ENCODE measurements at regions not wholly inside any gene's neighbourhood (a gene's known extent, or its start where the extent isn't known, plus 50 kb on each side); places are given as distances from the start of the nearest gene placed in this dataset.

DNA sequence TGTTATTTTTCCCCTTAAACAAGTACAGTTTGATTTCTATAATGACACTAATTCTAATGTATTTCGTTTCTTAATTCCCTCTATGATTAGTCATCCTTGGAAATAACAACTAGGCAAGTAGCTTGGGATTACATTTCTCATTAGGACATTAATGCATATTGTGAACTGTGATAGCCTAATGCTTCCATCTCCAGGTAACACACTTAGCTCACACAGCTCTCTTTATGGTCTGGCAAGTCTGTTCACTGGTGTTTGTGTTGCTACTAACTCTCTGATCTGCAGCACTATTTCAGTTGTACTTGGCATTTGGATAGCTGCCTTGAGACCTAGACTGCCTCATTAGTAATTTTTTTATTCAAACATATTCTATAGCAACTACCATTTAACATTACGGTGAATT lies 853.2 kb downstream of the SORCS3 start (continued):
- TF ChIP-seq, protein P1, sequence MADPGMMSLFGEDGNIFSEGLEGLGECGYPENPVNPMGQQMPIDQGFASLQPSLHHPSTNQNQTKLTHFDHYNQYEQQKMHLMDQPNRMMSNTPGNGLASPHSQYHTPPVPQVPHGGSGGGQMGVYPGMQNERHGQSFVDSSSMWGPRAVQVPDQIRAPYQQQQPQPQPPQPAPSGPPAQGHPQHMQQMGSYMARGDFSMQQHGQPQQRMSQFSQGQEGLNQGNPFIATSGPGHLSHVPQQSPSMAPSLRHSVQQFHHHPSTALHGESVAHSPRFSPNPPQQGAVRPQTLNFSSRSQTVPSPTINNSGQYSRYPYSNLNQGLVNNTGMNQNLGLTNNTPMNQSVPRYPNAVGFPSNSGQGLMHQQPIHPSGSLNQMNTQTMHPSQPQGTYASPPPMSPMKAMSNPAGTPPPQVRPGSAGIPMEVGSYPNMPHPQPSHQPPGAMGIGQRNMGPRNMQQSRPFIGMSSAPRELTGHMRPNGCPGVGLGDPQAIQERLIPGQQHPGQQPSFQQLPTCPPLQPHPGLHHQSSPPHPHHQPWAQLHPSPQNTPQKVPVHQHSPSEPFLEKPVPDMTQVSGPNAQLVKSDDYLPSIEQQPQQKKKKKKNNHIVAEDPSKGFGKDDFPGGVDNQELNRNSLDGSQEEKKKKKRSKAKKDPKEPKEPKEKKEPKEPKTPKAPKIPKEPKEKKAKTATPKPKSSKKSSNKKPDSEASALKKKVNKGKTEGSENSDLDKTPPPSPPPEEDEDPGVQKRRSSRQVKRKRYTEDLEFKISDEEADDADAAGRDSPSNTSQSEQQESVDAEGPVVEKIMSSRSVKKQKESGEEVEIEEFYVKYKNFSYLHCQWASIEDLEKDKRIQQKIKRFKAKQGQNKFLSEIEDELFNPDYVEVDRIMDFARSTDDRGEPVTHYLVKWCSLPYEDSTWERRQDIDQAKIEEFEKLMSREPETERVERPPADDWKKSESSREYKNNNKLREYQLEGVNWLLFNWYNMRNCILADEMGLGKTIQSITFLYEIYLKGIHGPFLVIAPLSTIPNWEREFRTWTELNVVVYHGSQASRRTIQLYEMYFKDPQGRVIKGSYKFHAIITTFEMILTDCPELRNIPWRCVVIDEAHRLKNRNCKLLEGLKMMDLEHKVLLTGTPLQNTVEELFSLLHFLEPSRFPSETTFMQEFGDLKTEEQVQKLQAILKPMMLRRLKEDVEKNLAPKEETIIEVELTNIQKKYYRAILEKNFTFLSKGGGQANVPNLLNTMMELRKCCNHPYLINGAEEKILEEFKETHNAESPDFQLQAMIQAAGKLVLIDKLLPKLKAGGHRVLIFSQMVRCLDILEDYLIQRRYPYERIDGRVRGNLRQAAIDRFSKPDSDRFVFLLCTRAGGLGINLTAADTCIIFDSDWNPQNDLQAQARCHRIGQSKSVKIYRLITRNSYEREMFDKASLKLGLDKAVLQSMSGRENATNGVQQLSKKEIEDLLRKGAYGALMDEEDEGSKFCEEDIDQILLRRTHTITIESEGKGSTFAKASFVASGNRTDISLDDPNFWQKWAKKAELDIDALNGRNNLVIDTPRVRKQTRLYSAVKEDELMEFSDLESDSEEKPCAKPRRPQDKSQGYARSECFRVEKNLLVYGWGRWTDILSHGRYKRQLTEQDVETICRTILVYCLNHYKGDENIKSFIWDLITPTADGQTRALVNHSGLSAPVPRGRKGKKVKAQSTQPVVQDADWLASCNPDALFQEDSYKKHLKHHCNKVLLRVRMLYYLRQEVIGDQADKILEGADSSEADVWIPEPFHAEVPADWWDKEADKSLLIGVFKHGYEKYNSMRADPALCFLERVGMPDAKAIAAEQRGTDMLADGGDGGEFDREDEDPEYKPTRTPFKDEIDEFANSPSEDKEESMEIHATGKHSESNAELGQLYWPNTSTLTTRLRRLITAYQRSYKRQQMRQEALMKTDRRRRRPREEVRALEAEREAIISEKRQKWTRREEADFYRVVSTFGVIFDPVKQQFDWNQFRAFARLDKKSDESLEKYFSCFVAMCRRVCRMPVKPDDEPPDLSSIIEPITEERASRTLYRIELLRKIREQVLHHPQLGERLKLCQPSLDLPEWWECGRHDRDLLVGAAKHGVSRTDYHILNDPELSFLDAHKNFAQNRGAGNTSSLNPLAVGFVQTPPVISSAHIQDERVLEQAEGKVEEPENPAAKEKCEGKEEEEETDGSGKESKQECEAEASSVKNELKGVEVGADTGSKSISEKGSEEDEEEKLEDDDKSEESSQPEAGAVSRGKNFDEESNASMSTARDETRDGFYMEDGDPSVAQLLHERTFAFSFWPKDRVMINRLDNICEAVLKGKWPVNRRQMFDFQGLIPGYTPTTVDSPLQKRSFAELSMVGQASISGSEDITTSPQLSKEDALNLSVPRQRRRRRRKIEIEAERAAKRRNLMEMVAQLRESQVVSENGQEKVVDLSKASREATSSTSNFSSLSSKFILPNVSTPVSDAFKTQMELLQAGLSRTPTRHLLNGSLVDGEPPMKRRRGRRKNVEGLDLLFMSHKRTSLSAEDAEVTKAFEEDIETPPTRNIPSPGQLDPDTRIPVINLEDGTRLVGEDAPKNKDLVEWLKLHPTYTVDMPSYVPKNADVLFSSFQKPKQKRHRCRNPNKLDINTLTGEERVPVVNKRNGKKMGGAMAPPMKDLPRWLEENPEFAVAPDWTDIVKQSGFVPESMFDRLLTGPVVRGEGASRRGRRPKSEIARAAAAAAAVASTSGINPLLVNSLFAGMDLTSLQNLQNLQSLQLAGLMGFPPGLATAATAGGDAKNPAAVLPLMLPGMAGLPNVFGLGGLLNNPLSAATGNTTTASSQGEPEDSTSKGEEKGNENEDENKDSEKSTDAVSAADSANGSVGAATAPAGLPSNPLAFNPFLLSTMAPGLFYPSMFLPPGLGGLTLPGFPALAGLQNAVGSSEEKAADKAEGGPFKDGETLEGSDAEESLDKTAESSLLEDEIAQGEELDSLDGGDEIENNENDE (IDR thresholded peaks at IDR 0.05; ENCODE audit: insufficient replicate concordance, low read length) = no peak
- no peak for TF ChIP-seq RBBP5 (IDR thresholded peaks at IDR 0.05; ENCODE audit: borderline replicate concordance, low read depth, low read length)
- no peak for TF ChIP-seq SP2 (IDR thresholded peaks at IDR 0.05; ENCODE audit: low read length)
- no peak for TF ChIP-seq KDM1A (IDR thresholded peaks at IDR 0.05; ENCODE audit: borderline replicate concordance, low read length)
- no peak for TF ChIP-seq CREB1 (IDR thresholded peaks at IDR 0.05)
- no peak for TF ChIP-seq TAF1 (IDR thresholded peaks at IDR 0.05; ENCODE audit: low read depth, low read length)
- no peak for TF ChIP-seq MAX (IDR thresholded peaks at IDR 0.05)
- no peak for TF ChIP-seq GTF2F1 (IDR thresholded peaks at IDR 0.05; ENCODE audit: borderline replicate concordance, low read depth, low read length)
- no peak for TF ChIP-seq RXRA (IDR thresholded peaks at IDR 0.05; ENCODE audit: insufficient read depth, low read depth, low read length)
- TF ChIP-seq CHD1 (IDR thresholded peaks at IDR 0.05; ENCODE audit: low read depth, low read length) = no peak
- TF ChIP-seq, protein P2, sequence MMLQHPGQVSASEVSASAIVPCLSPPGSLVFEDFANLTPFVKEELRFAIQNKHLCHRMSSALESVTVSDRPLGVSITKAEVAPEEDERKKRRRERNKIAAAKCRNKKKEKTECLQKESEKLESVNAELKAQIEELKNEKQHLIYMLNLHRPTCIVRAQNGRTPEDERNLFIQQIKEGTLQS (IDR thresholded peaks at IDR 0.05; ENCODE audit: insufficient read depth, low read depth, low read length) = no peak
- TF ChIP-seq MAFK (IDR thresholded peaks at IDR 0.05; ENCODE audit: low read depth, low read length) = no peak
